ENCODE measurements at regions not wholly inside any gene's neighbourhood (a gene's known extent, or its start where the extent isn't known, plus 50 kb on each side); places are given as distances from the start of the nearest gene placed in this dataset.

DNA sequence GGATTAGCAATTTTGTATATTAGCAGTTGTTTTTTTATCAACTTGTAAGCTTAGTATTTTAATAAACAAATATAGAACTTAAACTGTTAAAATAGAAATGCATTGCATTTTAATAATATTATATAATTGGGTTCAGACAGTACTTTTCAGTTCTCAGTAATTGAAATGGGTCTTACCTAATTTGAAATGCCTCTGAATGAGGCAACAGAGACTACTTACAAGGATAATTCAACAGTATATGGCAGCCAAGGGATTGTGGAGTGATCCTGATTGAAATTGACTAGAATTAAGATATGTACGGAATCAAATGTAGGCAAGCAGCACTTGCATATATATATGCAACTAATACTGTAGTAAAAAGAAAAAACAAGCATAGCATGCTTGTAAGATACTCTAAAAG is 1503.9 kb upstream of the MIR17HG start:
- TF ChIP-seq CTCF (IDR thresholded peaks at IDR 0.05): no peak

DNA sequence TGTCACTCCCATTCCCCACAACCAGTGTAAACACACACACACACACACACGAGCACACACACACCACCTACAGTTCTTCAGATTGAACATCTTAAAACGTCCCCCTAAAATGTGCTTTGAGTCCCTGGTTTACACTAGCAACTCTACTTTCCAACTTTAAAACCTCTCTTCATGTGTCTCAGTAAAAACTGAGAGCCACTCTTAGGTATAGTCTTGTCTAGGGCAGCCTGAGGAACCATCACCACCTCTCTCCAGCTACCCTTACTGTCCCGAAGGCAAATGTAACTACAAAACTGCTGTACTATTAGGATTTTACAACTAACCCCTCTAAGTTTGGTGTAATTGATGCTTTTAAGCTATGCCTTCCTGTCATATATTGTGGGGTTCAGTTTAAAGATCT is 1501.6 kb upstream of the MIR17HG start:
- H3K27me3 ChIP-seq: no peaks in the 10 kb centered on the region
- H3K27ac ChIP-seq: no peak overlapping the region
- no peak for DNase-seq (ENCODE audit: low spot score)
- no peaks in the 10 kb centered on the region for H3K4me1 ChIP-seq
- H3K4me3 ChIP-seq: no peak overlapping the region
- TF ChIP-seq CTCF (IDR thresholded peaks at IDR 0.05): no peak
- no peaks in the 10 kb centered on the region for H3K9me3 ChIP-seq
- no peaks in the 10 kb centered on the region for H3K36me3 ChIP-seq

More for the DNA sequence above, 1503.9 kb upstream of the MIR17HG start:
- H3K36me3 ChIP-seq: no peaks in the 10 kb centered on the region
- no peak for DNase-seq (ENCODE audit: low spot score)
- H3K4me1 ChIP-seq: no peaks in the 10 kb centered on the region
- no peak overlapping the region for H3K27ac ChIP-seq
- no peaks in the 10 kb centered on the region for H3K9me3 ChIP-seq
- no peak overlapping the region for H3K4me3 ChIP-seq
- no peaks in the 10 kb centered on the region for H3K27me3 ChIP-seq

GRCh38 chr13:89846926-89847585 is 1500.4 kb upstream of the MIR17HG start:
- no peaks in the 10 kb centered on the region for H3K9me3 ChIP-seq

DNA sequence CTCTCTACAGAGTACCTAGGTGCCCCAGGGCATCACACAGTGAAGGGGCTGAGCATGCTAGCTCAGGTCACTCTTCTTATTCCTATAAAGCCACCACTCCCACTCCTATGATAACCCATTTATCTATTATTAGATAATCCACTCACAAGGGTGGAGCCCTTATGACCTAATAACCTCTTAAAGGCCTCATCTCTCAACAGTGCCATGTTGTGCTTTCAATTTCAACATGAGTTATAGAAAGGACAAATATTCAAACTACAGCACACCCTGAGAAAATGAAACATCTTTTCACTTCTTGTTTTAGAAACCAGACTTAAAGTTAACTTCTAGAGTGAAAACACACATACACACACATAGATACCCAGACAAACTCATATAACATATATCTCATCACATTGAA is 1494.9 kb upstream of the MIR17HG start:
- H3K36me3 ChIP-seq: no peaks in the 10 kb centered on the region
- no peak overlapping the region for H3K27ac ChIP-seq
- H3K4me1 ChIP-seq: no peaks in the 10 kb centered on the region
- no peaks in the 10 kb centered on the region for H3K9me3 ChIP-seq
- H3K27me3 ChIP-seq: no peaks in the 10 kb centered on the region
- no peak overlapping the region for H3K4me3 ChIP-seq
- TF ChIP-seq CTCF (IDR thresholded peaks at IDR 0.05): no peak
- no peak for DNase-seq (ENCODE audit: low spot score)

More at GRCh38 chr13:89846926-89847585, 1500.4 kb upstream of the MIR17HG start:
- no peak for TF ChIP-seq CTCF (IDR thresholded peaks at IDR 0.05)
- H3K27ac ChIP-seq: no peak overlapping the region
- no peaks in the 10 kb centered on the region for H3K36me3 ChIP-seq
- no peaks in the 10 kb centered on the region for H3K4me1 ChIP-seq
- H3K27me3 ChIP-seq: no peaks in the 10 kb centered on the region
- DNase-seq (ENCODE audit: low spot score): no peak
- H3K4me3 ChIP-seq: no peak overlapping the region

DNA sequence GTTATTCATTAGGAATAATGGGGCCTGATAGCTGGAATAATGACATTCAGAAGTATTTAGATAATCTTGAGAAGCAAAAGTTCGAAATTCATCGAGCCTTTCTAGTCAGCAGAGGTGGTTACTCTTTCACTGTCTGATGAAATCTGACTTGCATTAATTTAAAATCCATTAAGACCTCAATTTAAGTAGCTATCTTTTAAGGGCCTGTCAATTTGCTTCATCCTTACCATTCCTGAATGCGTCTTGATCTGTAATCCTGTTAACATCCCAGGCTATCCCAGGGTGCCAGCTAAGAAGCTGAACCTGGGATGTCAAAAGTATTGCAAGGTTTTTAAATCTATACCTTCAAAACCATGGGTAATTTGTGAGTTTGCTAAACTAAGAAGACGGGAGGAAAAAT is 1491.0 kb upstream of the MIR17HG start:
- Histone ChIP-seq H3K4me1 (no peaks in the 10 kb centered on the region), H3K36me3 (no peaks in the 10 kb centered on the region), H3K27me3 (no peaks in the 10 kb centered on the region), H3K27ac (no peak overlapping the region), H3K9me3 (no peaks in the 10 kb centered on the region), H3K4me3 (no peak overlapping the region)
- no peak for DNase-seq (ENCODE audit: low spot score)
- no peak for TF ChIP-seq CTCF (IDR thresholded peaks at IDR 0.05)

GRCh38 chr13:89857502-89857901 is 1490.0 kb upstream of the MIR17HG start:
- H3K4me1 ChIP-seq: no peaks in the 10 kb centered on the region
- H3K4me3 ChIP-seq: no peak overlapping the region
- no peak overlapping the region for H3K27ac ChIP-seq
- no peaks in the 10 kb centered on the region for H3K27me3 ChIP-seq
- no peak for TF ChIP-seq CTCF (IDR thresholded peaks at IDR 0.05)
- no peaks in the 10 kb centered on the region for H3K36me3 ChIP-seq
- no peak for DNase-seq (ENCODE audit: low spot score)
- H3K9me3 ChIP-seq: no peaks in the 10 kb centered on the region

Measured in right atrium auricular region (tissue), 2 donors.